OCI-LY3 (cell line): ENCODE measurements at regions not wholly inside any gene's neighbourhood (a gene's known extent, or its start where the extent isn't known, plus 50 kb on each side); places are given as distances from the start of the nearest gene placed in this dataset.

Experiments used
- EZH2phosphoT487 ChIP-seq: fragments of 200-600 bp; shearing (Covaris generic); IDR thresholded peaks from 2 replicates; pipeline ENCODE4 v1.6.1; 2018; ENCODE audit warnings: antibody characterized with exemption, mixed run types, low read depth
- TF ChIP-seq, protein P1 (sequence below): fragments of 200-600, 300-600 bp; sonication (generic); IDR thresholded peaks from 2 replicates; pipeline ENCODE4 v1.5.1; 2014; ENCODE audit warnings: antibody characterized with exemption, low read length, low read depth

DNA sequence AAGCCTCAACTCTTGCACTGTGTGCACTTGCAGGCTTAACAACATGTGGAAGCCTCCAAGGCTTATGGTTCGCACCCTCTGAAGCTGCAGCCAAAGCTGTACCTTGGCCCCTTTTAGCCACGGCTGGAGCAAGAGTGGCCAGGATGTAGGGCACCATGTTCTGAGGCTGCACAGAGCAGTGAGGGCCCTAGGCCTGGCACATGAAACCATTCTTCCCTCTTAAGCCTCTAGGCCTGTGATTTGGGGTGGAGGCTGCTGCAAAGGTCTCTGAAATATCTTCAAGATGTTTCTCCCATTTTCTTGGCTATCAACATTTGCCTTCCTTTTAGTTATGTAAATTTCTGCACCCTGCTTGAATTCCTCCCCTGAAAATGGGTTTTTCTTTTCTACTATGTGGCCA lies 161.9 kb upstream of the SPATS2L start:
- TF ChIP-seq, protein P1, sequence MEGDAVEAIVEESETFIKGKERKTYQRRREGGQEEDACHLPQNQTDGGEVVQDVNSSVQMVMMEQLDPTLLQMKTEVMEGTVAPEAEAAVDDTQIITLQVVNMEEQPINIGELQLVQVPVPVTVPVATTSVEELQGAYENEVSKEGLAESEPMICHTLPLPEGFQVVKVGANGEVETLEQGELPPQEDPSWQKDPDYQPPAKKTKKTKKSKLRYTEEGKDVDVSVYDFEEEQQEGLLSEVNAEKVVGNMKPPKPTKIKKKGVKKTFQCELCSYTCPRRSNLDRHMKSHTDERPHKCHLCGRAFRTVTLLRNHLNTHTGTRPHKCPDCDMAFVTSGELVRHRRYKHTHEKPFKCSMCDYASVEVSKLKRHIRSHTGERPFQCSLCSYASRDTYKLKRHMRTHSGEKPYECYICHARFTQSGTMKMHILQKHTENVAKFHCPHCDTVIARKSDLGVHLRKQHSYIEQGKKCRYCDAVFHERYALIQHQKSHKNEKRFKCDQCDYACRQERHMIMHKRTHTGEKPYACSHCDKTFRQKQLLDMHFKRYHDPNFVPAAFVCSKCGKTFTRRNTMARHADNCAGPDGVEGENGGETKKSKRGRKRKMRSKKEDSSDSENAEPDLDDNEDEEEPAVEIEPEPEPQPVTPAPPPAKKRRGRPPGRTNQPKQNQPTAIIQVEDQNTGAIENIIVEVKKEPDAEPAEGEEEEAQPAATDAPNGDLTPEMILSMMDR = no peak
- no peak for TF ChIP-seq EZH2phosphoT487
